ENCODE measurements at regions not wholly inside any gene's neighbourhood (a gene's known extent, or its start where the extent isn't known, plus 50 kb on each side); places are given as distances from the start of the nearest gene placed in this dataset.

GRCh38 chr14:81737938-81738337, 204.3 kb upstream of the SEL1L start:
- no peak for ATAC-seq (ENCODE audit: insufficient read depth, low read depth)

GRCh38 chr14:81738946-81739659, 205.4 kb upstream of the SEL1L start:
- Histone ChIP-seq H3K9me3 (ENCODE audit: insufficient read depth, low read length, severe bottlenecking) (no peaks in the 10 kb centered on the region), H3K4me2 (ENCODE audit: insufficient read depth, low read length) (no peak overlapping the region), H4K20me1 (ENCODE audit: insufficient read depth, low read length) (no peaks in the 10 kb centered on the region), H3K27ac (ENCODE audit: low read length) (no peak overlapping the region), H3K9ac (ENCODE audit: low read depth, low read length) (no peak overlapping the region), H3K36me3 (ENCODE audit: insufficient read depth, low read length) (no peaks in the 10 kb centered on the region), H3K4me3 (ENCODE audit: low read depth in 1 of 2, low read length in 2 of 2) (no peak overlapping the region), H2AFZ (ENCODE audit: low read depth, low read length) (no peak overlapping the region), H3K27me3 (ENCODE audit: insufficient read depth, low read length, poor library complexity) (no peaks in the 10 kb centered on the region), H3K79me2 (ENCODE audit: insufficient read depth, low read length) (no peaks in the 10 kb centered on the region), H3K4me1 (ENCODE audit: insufficient read depth, low read length) (no peaks in the 10 kb centered on the region)
- TF ChIP-seq CTCF (IDR thresholded peaks at IDR 0.05; ENCODE audit: borderline replicate concordance, extremely low read depth, low read length, poor library complexity, severe bottlenecking), result no peak
- no peak for TF ChIP-seq EZH2 (IDR thresholded peaks at IDR 0.05; ENCODE audit: borderline replicate concordance, low read depth, low read length, severe bottlenecking)
- ATAC-seq (ENCODE audit: insufficient read depth, low read depth) (no peak), DNase-seq (no peak)

More at GRCh38 chr14:81737938-81738337, 204.3 kb upstream of the SEL1L start:
- no peaks in the 10 kb centered on the region for H3K9me3 ChIP-seq (ENCODE audit: insufficient read depth, low read length, severe bottlenecking)
- H3K9ac ChIP-seq (ENCODE audit: low read depth, low read length), result no peak overlapping the region
- no peaks in the 10 kb centered on the region for H3K4me1 ChIP-seq (ENCODE audit: insufficient read depth, low read length)
- DNase-seq, result no peak
- no peak overlapping the region for H3K27ac ChIP-seq (ENCODE audit: low read length)
- H3K4me3 ChIP-seq (ENCODE audit: low read depth in 1 of 2, low read length in 2 of 2), result no peak overlapping the region
- H3K79me2 ChIP-seq (ENCODE audit: insufficient read depth, low read length), result no peaks in the 10 kb centered on the region
- H2AFZ ChIP-seq (ENCODE audit: low read depth, low read length), result no peak overlapping the region
- no peaks in the 10 kb centered on the region for H3K36me3 ChIP-seq (ENCODE audit: insufficient read depth, low read length)
- H3K4me2 ChIP-seq (ENCODE audit: insufficient read depth, low read length), result no peak overlapping the region
- TF ChIP-seq CTCF (IDR thresholded peaks at IDR 0.05; ENCODE audit: borderline replicate concordance, extremely low read depth, low read length, poor library complexity, severe bottlenecking), result no peak
- TF ChIP-seq EZH2 (IDR thresholded peaks at IDR 0.05; ENCODE audit: borderline replicate concordance, low read depth, low read length, severe bottlenecking), result no peak
- no peaks in the 10 kb centered on the region for H3K27me3 ChIP-seq (ENCODE audit: insufficient read depth, low read length, poor library complexity)
- H4K20me1 ChIP-seq (ENCODE audit: insufficient read depth, low read length), result no peaks in the 10 kb centered on the region

DNA sequence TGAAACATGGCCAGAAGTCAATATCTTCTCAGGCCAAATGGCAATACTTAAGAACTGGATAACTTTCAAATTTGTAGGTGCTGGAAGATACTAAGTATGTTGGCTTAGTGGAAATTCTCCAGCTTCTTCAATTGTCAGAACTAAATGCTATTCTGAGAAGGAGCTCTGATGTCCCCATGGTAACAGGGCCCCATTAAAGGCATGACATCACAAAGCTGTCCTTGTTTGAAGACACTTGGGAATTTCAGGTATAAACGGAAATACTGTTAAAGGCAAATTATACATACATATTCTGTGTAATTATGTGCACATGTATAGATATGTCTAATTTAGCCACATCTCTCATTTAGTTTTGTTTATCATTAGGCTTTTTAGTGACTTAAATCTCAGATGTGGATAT, 210.0 kb upstream of the SEL1L start:
- Histone ChIP-seq H3K4me1 (ENCODE audit: insufficient read depth, low read length) (no peaks in the 10 kb centered on the region), H4K20me1 (ENCODE audit: insufficient read depth, low read length) (no peaks in the 10 kb centered on the region), H3K27me3 (ENCODE audit: insufficient read depth, low read length, poor library complexity) (no peaks in the 10 kb centered on the region), H3K9me3 (ENCODE audit: insufficient read depth, low read length, severe bottlenecking) (no peaks in the 10 kb centered on the region), H3K36me3 (ENCODE audit: insufficient read depth, low read length) (no peaks in the 10 kb centered on the region), H3K27ac (ENCODE audit: low read length) (no peak overlapping the region), H3K79me2 (ENCODE audit: insufficient read depth, low read length) (no peaks in the 10 kb centered on the region), H2AFZ (ENCODE audit: low read depth, low read length) (no peak overlapping the region), H3K4me2 (ENCODE audit: insufficient read depth, low read length) (no peak overlapping the region), H3K9ac (ENCODE audit: low read depth, low read length) (no peak overlapping the region), H3K4me3 (ENCODE audit: low read depth in 1 of 2, low read length in 2 of 2) (no peak overlapping the region)
- TF ChIP-seq CTCF (IDR thresholded peaks at IDR 0.05; ENCODE audit: borderline replicate concordance, extremely low read depth, low read length, poor library complexity, severe bottlenecking), result no peak
- no peak for TF ChIP-seq EZH2 (IDR thresholded peaks at IDR 0.05; ENCODE audit: borderline replicate concordance, low read depth, low read length, severe bottlenecking)
- ATAC-seq (ENCODE audit: insufficient read depth, low read depth) (no peak), DNase-seq (no peak)

Measured in DND-41 (cell line).